ENCODE measurements at regions not wholly inside any gene's neighbourhood (a gene's known extent, or its start where the extent isn't known, plus 50 kb on each side); places are given as distances from the start of the nearest gene placed in this dataset.
"Not testable (repeated sequence)": the region's sequence is repeated elsewhere in the genome, so short reads cannot be mapped to it uniquely, and the experiment has no call there.

GRCh38 chr3:87867001-87867400 lies 191.8 kb downstream of the CGGBP1 start:
- DNase-seq = no peak

- DNase-seq = no peak
Observed at GRCh38 chr3:87856126-87856525, 202.7 kb downstream of the CGGBP1 start.

GRCh38 chr3:87855616-87856015 lies 203.2 kb downstream of the CGGBP1 start:
- no peak for DNase-seq

- DNase-seq = no peak
Observed at GRCh38 chr3:87855211-87855610, 203.6 kb downstream of the CGGBP1 start.

- no peak for DNase-seq
Observed at GRCh38 chr3:87848003-87848402, 210.8 kb downstream of the CGGBP1 start.

- DNase-seq = no peak
Observed at GRCh38 chr3:87837076-87837475, 221.7 kb downstream of the CGGBP1 start.

GRCh38 chr3:87836026-87836425 lies 222.8 kb downstream of the CGGBP1 start:
- DNase-seq = no peak

GRCh38 chr3:87835236-87835635 lies 223.6 kb downstream of the CGGBP1 start:
- no peak for DNase-seq

- DNase-seq = no peak
Observed at GRCh38 chr3:87834327-87834726, 224.5 kb downstream of the CGGBP1 start.

- DNase-seq = no peak
Observed at GRCh38 chr3:87833039-87833377, 225.8 kb downstream of the CGGBP1 start.

GRCh38 chr3:87828046-87828445 lies 230.8 kb downstream of the CGGBP1 start:
- no peak for DNase-seq

- DNase-seq = no peak
Observed at GRCh38 chr3:87822563-87822962, 236.2 kb downstream of the CGGBP1 start.

GRCh38 chr3:87813503-87813902 lies 245.3 kb downstream of the CGGBP1 start:
- DNase-seq = not testable (repeated sequence)

GRCh38 chr3:87811953-87812352 lies 246.9 kb downstream of the CGGBP1 start:
- DNase-seq = no peak

GRCh38 chr3:87810452-87811016 lies 248.3 kb downstream of the CGGBP1 start:
- no peak for DNase-seq

GRCh38 chr3:87805670-87806069 lies 253.1 kb downstream of the CGGBP1 start:
- DNase-seq = no peak

GRCh38 chr3:87801409-87801808 lies 257.4 kb downstream of the CGGBP1 start:
- DNase-seq = no peak

- DNase-seq = no peak
Observed at GRCh38 chr3:87800516-87800915, 258.3 kb downstream of the CGGBP1 start.

GRCh38 chr3:87798567-87798947 lies 260.2 kb downstream of the CGGBP1 start:
- DNase-seq = no peak

- no peak for DNase-seq
Observed at GRCh38 chr3:87797872-87798566, 260.8 kb downstream of the CGGBP1 start.

GRCh38 chr3:87796843-87797185 lies 262.0 kb downstream of the CGGBP1 start:
- no peak for DNase-seq

GRCh38 chr3:87796137-87796842 lies 262.5 kb downstream of the CGGBP1 start:
- no peak for DNase-seq

GRCh38 chr3:87795701-87796100 lies 263.1 kb downstream of the CGGBP1 start:
- no peak for DNase-seq

GRCh38 chr3:87793337-87793877 lies 265.4 kb downstream of the CGGBP1 start:
- no peak for DNase-seq

Data from right hindlimb (tissue), 1 donor.